Putamen (tissue), 1 donor: ENCODE measurements at regions not wholly inside any gene's neighbourhood (a gene's known extent, or its start where the extent isn't known, plus 50 kb on each side); places are given as distances from the start of the nearest gene placed in this dataset.
"Not testable (repeated sequence)": the region's sequence is repeated elsewhere in the genome, so short reads cannot be mapped to it uniquely, and the experiment has no call there.

ENCODE experiments used
- DNase-seq: peaks from one replicate; pipeline ENCODE4 v3.0.0-alpha.2; 2016; ENCODE audit warnings: low spot score

DNA sequence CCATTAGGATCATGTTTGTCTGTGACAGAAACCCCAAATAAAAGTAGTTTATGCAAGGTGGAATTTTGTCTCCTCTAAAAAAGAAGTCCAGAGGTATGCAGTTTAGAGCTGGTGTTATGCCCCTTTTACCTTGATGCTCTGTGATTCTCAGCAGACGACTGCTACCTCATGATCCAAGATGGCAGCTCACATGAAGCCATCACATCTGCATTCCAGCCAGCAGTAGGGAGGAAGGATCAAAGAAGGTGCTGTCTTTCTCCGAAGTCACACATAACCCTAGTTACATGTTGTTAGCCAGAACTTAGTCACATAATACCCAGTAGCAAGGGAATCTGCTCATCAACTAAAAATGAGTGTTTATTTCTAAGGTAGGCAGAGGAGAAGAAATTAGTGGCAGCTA, 135.7 kb upstream of the HS3ST2 start:
- no peak for DNase-seq

DNA sequence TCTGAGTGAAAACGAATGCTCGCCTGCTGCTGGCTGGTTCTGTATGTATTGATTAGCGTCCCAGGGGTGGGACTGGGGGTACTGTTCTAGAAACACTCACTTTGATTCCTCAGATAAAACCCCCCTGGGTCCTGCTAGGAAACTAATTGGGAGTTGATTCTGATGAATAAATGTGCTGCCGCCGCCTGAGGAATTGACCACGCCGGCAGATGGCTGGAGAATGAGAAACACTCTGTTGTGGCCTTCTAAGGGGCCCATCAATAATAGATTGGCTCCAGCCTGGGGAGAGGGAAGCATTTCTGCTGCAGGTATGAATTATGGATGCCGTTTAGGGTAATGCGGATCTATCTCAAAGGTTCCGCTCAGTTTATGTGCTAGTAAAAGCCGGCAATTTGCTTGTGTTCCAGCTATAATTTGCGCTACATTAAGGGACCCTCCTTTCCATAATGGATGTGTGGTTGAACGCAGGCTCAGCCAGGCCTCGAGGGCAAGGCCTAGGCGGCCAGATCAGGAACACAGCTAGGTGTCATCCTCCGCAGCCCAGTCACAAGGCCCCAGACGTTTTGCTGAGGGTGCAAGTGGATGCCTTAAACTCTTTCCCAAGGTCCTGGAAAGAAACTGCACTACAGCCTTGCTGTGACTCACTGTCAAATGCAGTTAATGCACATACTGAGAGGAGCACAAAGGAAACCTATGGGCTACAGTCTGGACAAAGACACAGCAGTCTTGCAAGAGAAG, 132.2 kb upstream of the HS3ST2 start:
- DNase-seq, result no peak

DNA sequence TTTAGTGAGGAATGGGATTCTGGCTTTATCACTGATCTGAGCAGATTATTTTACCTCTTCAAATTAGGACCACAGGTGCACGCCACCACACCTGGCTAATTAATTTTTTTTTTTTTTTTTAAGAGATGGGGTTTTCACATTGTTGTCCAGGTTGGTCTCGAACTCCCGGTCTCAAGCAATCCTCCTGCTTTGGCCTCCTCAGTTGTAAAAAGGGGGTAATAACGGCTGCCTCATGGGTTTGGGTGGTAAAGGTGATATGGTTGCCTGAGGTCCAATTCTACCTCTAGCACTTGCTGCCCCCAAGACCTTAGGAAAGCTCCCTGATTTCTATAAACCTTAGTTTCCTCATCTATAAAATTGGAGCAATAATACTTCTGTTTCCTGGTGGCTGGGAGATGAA, 130.7 kb upstream of the HS3ST2 start:
- DNase-seq, result no peak

DNA sequence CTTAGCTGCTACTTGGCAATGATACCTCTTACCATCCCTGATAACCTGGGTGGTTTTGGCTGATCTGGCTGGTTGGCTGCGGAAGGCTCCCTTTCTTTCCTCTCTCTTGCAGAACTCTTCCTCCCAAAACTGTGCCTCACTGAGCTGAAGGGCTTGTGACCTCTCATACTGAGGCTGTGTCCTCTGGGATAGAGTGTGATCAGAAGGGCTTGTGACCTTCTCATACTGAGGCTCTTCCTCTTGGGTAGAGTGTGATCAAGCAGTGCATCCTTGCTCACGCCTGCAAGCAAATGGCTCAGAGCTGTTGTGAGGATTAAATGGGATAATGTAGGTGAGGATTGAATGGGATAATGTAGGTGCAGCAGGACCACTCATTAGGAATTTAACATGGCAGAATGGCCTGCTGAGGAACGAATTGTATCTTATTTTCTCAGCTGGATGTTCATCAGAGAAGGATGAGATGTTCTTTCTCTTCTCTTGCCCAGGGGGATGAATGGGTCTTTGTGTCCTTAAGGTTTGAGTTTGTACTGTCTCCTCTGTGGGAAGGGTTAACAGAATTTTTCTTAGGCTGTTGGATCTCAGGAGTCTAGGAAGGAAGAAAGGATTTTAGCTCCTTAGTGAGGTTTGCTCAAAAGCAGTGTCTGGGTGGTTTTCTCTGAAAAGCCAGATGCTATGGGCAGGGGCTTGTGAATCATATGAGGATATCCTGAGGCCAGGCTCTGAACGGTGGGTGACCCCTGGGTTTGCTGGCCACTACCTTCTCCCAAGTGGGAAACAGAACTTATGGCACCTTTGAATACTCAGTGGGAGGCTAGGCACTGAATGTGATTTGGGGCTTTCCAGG, 130.0 kb upstream of the HS3ST2 start:
- no peak for DNase-seq

DNA sequence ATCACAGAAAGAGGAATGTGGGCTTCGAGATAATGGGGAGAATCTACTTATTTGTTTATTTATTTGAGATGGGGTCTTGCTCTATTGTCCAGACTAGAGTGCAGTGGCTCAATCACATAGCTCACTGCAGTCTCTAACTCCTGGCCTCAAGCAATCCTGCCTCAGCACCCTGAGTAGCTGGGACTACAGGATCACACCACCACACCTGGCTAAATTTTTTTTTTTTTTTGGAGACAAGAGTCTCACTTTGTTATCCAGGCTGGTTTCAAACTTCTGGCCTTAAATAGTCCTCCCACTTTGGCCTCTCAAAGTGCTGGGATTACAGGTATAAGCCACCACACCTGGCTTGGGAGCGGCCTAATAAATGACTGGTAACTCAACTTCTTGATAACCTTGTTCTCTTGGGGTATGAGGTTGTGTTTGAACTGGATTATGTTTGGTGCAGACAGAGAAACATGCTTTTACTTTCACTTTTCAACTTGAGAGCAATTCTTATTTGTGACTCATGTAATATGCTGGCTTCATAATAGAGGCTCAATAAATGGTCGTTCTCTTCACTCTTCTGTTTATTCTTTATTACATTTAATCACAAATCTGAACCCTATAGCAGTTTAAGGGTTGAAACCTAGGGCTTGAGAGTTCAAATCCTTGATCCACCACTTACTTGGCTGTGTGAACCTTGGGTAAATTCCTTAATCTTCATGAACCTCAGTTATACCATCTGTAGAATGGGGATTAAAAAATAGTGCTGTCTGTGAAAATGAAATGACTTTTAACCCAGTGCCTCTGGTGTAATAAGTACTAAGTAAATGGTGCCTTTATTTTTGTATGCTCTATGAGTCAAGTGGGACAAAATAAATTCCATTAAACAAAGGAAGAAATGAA, 129.1 kb upstream of the HS3ST2 start:
- no peak for DNase-seq

DNA sequence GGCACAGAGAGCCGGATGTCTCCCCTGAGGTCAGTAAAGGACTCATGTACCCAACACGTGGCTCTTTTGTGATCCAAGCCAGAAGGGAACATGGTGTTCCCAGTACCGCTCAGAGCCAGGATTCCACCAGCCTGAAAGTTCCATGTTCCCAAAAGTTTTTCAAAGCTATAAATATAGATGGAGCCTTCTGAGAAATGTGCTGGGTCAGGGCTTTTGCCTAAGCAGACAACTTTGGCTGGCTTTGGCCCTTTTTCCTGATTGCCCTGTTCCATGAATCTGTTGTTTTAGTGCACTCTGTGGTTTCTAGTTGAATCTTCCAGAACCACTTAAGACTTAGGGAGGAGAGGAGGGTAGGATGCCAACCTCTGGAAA, 128.5 kb upstream of the HS3ST2 start:
- DNase-seq, result no peak

DNA sequence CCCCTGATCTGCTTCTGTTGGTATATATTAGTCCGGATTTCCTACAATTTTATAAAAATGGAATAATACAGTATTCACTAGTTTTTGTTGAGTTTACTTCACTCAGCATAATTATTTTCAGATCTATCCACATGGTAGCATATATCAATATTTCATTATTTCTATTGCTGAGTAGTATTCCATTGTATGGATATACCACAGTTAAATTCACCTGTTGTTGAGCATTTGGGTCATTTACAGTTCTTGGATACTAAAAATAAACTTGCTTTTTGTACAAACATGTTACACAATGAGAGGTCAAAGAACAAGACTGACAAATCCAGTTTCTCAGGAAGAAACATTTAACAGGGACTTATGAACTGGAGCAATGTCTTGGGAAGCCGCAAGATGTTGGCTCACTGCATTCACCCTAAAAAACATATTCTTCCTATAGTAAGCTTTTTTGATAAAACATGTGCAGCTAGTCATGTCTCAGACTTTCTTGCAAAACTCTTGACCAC, 126.9 kb upstream of the HS3ST2 start:
- DNase-seq, result no peak

DNA sequence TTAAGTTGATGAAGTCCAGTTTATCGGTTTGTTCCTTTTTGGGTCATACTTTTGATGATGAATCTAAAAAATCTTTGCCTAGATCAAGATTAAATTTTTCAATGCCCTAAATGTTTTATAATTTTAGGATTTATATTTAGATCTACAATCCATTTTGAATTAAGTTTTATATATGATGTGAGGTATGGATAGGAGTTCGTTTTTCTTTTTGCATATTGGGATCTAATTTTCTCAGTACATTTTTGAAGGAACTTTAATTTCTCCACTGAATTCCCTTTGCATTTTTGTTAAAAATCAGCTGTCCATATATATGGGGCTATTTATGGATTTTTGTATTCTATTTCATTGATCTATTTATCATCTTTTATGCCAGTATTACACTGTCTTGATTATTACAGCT, 125.5 kb upstream of the HS3ST2 start:
- DNase-seq, result no peak

DNA sequence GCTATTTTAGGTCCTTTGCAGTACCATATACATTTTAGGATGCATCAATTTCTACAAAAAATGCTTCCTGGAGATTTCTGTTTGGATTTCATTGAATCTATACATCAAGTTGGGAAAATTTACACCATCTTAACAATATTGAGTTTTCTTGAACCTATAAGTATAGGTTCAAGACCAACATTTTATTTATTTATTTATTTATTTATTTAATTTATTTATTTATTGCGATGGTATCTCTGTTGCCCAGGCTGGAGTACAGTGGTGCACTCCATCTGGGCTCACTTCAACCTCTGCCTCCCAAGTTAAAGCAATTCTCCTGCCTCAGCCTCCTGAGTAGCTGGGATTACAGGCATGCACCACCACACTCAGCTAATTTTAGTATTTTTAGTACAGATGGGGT, 125.0 kb upstream of the HS3ST2 start:
- DNase-seq, result no peak

DNA sequence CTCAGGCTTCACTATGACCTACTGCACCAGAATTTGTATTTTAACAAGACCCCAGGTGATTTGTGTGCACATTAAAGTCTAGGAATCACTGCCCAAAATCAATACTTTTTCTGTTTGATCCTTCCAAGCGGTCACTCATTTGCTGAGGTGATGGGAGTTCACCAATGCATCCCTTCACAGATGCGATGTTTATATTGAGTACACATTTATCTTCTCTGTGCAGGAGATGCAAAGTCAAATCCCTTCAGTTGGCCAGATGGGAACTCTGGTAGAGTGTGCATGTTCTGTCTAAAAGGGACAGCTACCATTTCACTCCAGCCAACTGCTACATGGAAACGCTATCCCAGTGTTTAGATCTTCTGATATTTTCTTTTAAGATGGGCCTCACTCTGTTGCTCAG, 122.6 kb upstream of the HS3ST2 start:
- DNase-seq, result no peak

DNA sequence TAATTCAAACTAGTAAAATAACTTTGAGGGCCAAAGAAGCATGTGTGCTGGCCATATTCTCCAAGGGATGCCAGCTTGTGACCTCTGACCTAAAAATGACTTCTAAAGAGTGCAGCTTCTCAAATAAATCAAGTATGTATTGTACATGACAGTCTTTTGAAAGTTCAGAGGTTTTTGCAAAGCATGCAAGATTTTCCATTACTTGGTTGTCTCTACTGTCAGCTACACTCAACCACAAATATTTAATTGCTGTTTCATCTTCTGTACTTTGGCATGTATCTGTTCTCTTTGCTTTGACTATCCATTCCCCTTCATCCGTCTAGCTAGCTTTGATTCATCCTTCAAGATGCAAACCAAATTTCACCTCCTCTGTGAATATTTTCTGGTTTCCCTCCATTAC, 121.9 kb upstream of the HS3ST2 start:
- DNase-seq, result no peak

DNA sequence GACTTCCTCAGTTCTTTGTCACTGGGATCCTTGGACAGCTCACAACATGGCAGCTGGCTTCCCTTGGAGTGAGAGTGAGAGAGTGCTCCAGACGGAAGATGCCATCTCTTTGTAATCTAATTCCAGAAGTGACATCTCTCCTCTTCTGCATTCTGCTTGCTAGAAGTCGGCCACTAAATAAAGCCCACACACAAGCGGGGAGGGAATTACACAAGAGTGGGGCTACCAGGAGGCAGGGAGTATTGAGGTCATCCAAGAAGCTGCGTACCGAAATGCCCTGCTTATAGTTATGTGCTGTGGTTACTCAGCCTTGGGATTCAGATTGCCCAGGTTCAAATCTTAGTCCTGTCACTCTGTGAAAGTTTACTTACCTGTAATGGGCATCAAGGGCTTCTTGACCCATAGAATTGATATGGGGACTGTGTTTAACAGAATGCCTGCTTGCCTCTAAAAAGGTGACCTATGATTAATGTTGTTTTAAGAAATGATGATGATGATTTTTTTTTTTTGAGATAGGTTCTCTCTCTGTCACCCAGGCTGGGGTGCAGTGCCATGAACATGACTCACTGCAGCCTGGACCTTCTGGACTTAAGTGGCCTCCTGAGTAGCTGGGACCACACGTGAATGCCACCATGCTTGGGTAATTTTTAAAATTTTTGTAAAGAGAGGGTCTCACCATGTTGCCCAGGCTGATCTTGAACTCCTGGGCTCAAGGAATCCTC, 120.9 kb upstream of the HS3ST2 start:
- no peak for DNase-seq

DNA sequence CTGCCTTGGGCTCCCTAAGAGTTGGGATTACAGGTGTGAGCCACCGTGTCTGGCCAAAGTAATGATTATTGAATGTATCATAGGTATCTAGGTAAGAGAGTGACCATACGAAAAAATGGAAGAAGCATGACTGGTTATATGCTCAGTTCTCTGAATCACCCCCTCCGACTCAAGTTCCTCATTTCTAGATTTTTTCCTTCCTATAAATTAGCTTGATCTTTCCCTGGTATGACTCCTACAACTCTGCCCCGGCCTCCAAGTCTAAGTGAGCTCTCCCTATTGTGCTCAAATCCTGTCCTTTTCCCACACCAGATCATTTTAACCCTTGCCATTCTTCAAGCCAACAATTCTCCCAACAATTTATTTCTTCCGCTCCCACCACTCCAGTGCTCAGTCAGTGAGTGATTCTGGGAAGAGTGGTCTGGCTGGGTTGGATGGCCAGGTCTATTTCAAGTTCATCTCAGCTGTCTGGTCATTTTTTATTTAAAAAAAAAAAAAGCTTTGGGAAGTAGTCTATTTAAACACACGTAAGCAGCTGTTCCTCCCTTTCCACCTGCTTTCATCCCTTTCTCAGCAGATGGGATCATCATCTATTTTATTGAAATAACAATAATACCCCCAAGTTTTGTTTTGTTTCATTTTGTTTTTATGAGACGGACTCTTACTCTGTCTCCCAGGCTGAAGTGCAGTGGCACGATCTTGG, 120.2 kb upstream of the HS3ST2 start:
- DNase-seq, result no peak

DNA sequence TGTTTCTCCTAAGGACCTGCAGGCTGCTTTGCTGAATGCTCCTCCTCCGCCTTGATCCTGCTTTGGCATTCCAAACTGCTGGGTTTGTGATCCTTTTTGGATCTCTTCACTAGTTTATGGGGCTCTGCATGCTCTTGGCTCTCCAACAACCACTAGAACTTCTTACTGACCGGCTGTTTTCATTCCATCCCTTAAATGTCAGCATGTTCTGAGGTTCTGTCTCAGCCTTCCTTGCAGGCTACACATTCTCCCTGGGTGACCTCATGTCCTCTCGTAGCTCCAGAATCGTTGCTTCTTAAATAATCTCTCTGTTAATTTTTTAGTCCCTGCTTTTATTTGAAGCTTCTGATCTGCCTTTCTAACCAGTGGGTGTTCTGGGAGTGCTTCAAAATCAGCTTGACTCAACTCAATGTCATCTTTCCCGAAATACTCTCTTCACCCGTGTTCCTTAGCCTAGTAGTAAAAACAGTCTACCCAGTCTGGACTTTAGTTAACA, 119.0 kb upstream of the HS3ST2 start:
- DNase-seq, result peak; percentile 40

DNA sequence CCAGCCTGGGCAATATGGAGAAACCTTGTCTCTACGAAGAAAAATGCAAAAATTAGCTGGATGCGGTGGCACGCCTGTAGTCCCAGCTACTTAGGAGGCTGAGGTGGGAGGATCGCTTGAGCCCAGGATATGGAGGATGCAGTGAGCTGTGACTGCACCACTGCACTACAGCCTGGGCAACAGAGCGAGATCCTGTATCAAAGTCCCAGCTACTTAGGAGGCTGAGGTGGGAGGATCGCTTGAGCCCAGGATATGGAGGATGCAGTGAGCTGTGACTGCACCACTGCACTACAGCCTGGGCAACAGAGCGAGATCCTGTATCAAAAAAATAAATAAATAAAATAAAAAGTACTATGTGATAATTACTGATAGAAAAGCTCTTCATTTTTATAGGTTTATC, 118.2 kb upstream of the HS3ST2 start:
- DNase-seq, result not testable (repeated sequence)

DNA sequence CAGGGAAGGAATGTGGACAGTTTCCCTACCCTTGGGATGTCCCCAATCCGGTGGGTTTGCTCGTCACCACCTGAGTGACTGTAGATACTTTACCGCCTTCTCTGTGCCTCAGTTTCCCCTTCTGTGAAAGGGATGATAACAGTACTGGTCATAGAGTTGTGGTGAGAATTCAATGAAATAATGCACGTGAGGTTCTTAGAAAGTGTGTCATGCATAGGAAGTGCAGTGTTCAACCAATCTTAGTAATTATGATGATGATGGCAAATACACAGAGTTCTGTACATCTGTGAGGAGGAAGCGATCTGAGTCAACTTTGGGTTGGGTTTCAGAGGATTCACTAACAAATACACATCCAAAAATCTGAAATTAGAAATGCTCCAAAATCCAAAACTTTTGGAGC, 114.6 kb upstream of the HS3ST2 start:
- no peak for DNase-seq

DNA sequence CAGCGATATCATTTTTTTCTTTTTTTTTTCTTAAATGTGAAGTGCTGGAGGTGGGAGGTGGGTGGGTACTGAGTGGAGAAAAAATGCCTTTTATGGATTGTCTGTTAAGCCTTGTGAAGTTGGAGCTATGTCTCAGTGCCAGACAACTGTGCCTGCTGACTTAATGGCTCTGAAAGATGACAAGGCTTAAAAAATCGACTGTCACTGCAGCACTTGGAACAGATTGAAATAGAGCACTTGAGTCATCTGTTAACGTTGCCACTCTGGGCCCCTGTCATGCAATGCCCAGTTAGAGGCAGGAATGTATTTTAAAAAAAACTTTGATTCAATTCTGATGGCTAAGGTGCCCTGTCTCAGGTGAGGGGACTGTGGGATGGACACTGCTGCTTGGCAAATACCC, 108.2 kb upstream of the HS3ST2 start:
- no peak for DNase-seq

DNA sequence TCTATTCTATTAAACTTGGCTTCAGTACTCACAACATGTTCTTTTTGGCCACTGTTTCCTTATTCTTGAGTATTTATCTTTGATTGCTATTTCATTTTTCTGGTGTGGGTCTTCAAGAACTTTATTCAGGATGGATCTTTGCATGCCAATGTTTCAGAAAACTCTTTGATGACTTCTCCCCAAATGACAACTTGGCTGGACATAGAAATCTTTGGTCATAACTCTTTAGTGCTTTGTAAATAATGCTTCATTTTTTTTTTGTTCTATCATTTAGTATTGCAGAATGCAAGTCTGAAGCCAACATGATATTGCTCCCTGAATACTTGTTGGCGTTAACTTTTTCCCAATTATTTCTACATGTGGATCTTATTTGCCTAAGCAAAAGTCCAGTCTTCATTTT, 103.6 kb upstream of the HS3ST2 start:
- DNase-seq, result no peak

DNA sequence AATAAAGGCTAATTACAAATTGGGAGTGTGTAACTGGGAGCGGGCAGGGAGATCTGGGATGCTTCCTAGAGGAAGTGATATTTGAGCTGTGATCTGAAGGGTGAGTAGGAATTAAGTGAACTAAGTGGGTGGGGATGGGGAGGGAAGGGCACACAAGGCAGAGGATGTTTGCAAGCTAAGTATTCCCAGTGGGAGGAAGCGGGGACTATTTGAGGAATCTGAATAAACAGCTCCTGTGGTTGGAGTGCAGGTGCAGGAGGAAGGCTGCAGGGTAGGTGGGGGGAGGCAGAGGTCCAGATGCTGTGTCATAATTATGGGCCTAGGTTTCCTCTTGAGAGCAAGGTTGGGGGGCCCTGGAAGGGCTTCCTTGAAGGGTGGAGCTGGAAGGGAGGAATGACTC, 102.1 kb upstream of the HS3ST2 start:
- no peak for DNase-seq

DNA sequence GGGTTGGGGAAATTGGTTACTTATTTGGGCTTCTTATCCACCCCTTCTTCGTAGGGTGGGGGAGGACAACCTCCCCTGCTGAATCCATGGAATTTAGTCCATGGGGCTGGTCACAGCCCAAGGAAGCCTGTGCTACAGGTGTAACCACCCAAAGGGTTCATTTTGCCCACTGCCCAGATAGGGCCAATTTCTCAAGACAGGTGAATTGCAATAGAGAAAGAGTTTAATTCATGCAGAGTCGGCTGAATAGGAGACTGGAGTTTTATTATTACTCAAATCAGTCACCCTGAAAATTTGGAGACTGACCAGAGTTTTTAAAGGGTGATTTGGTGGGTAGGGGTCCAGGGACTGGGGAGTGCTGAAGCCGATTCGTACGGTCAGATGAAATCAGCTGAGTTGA, 101.5 kb upstream of the HS3ST2 start:
- DNase-seq, result no peak

DNA sequence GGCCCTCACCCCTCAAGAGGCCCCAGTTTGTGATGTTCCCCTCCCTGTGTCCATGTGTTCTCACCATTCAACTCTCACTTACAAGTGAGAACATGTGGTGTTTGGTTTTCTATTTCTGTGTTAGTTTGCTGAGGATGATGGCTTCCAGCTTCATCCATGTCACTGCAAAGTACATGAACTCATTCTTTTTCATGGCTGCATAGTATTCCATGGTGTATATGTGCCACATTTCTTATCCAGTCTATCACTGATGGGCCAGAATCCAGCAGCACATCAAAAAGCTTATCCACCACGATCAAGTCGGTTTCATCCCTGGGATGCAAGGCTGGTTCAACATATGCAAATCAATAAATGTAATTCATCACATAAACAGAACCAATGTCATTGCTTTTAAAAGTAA, 95.4 kb upstream of the HS3ST2 start:
- not testable (repeated sequence) for DNase-seq
